ENCODE measurements at regions not wholly inside any gene's neighbourhood (a gene's known extent, or its start where the extent isn't known, plus 50 kb on each side); places are given as distances from the start of the nearest gene placed in this dataset.
A peak's percentile ranks its signal among the peaks of the same experiment; 100 is the strongest.

- DNase-seq (ENCODE audit: low spot score): no peak
Measured at GRCh38 chrX:69226459-69227158, 61.4 kb upstream of the PJA1 start.

- peak; percentile 70 for DNase-seq (ENCODE audit: low spot score)
Measured at GRCh38 chrX:69222103-69223090, 57.1 kb upstream of the PJA1 start.

- DNase-seq (ENCODE audit: low spot score): no peak
Measured at GRCh38 chrX:69221239-69222102, 56.2 kb upstream of the PJA1 start.

- DNase-seq (ENCODE audit: low spot score): no peak
Measured at GRCh38 chrX:69218407-69218997, 53.2 kb upstream of the PJA1 start.

- no peak for DNase-seq (ENCODE audit: low spot score)
Measured at GRCh38 chrX:69216911-69217310, 51.7 kb upstream of the PJA1 start.

GRCh38 chrX:69216446-69216845 lies 51.2 kb upstream of the PJA1 start:
- no peak for DNase-seq (ENCODE audit: low spot score)

- DNase-seq (ENCODE audit: low spot score): no peak
Measured at GRCh38 chrX:69215161-69215875, 50.1 kb upstream of the PJA1 start.

Measured in RKO (cell line).